ENCODE measurements at regions not wholly inside any gene's neighbourhood (a gene's known extent, or its start where the extent isn't known, plus 50 kb on each side); places are given as distances from the start of the nearest gene placed in this dataset.

DNA sequence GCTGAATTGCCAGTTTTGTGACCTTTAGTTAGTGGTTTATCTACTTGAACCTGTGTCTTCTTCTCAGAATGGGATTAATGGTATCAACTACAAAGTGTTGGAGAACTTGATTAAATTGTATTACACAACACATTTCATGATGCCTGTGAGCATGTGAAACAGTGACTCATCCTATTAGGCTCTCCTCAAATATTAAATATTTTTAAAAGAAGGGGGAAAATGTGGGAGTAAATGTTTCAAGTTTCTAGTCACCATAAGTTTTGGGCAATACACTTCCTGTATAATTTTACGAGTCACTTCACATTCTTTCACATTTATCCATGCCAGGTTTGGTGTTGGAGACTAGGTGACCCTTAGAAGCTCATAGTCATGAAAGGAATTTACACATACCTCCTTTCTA, 147.0 kb downstream of the HS3ST1 start:
- no peak overlapping the region for H3K4me3 ChIP-seq
- H3K27ac ChIP-seq: no peak overlapping the region

DNA sequence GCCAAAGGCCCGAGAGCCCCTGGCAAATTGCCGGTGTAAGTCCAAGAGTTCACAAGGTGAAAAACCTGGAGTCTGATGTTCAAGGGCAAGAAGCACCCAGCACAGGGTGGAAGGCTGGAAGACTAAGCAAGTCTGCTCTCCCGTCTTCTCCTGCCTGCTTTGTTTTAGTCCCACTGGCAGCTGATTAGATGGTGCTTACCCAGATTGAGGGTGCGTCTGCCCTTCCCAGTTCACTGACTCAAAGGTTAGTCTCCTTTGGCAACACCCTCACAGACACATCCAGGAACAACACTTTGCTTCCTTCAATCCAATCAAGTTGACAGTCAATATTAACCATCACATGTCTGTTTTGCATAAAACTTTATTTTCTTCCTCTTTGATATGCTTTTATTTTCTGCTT, 157.4 kb downstream of the HS3ST1 start:
- H3K27ac ChIP-seq: no peak overlapping the region
- no peak overlapping the region for H3K4me3 ChIP-seq

DNA sequence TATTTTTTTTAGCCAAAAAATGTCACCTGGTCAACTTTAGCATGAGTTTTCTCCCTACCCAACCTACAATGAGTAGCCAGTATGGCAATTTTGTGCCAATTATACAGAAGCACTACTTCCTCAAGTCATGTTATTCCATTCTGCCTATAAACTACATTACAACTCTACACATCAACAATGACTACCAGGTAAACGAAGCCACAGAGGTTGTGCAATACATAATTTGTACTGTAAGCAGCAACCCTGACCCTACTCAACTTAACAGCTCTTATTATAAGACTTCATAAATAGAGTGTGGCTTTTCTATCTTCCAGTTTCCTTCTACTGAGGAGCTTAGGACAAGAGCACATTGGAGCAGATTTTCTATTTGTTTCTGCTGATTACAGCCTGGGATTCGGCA, 160.5 kb downstream of the HS3ST1 start:
- H3K27ac ChIP-seq: no peak overlapping the region
- no peak overlapping the region for H3K4me3 ChIP-seq

GRCh38 chr4:11264841-11265240, 163.9 kb downstream of the HS3ST1 start:
- H3K27ac ChIP-seq: no peak overlapping the region
- H3K4me3 ChIP-seq: no peak overlapping the region

- Histone ChIP-seq H3K27ac (no peak overlapping the region), H3K4me3 (no peak overlapping the region)
Measured at GRCh38 chr4:11264346-11264745, 164.3 kb downstream of the HS3ST1 start.

DNA sequence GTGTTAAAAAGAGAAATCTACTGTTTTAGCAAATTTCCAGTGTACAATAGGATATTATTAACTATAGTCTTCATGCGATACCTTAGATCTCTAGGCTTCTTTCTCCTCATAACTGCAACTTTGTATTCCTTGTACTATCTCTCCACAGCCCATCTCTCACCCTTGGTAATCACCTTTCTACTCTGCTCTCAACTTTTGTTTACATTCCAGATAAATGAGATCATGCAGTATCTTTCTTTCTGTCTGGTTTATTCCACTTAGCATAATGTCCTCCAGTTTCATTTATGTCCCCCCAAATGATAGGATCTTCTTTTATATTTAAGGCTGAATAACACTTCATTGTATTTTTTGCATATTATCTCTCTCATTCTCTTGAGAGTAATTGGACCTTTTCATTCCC, 165.5 kb downstream of the HS3ST1 start:
- Histone ChIP-seq H3K4me3 (no peak overlapping the region), H3K27ac (no peak overlapping the region)

DNA sequence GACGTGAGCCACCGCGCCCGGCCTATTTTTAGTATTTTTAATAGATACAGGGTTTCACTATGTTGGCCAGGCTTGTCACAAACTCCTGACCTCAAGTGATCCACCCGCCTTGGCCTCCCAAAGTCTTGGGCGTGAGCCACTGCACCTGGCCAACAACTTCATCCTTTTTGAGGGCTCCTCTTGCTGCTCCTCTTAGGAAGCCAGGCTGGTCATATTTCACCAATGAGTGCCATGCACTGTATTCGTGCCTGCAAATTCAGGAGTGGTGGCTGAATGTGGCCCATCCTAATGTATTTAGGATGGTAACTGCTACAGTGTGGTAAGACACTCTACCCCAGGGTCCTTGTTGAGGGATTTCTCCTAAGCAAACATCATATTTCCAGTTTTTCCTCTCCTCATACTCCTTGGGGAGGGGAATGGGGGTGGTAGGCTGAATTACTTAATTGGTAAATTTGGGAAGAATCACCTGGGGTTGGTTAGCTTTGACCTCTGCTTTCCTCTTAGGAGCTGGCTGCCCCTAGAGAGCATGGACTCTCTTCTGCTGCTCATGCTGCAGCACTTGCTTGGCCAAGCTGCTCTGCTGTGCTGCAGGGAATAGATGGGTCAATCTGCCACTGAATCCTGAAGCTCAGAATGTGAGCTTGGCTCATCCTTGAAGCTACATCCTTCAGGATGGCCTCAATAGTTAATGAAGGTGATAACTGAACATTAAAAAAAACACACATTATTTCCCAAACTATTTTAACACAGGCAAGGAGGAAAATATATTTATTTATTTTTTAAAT, 167.4 kb downstream of the HS3ST1 start:
- Histone ChIP-seq H3K27ac (no peak overlapping the region), H3K4me3 (no peak overlapping the region)

GRCh38 chr4:11259837-11260236, 168.9 kb downstream of the HS3ST1 start:
- Histone ChIP-seq H3K4me3 (no peak overlapping the region), H3K27ac (no peak overlapping the region)

DNA sequence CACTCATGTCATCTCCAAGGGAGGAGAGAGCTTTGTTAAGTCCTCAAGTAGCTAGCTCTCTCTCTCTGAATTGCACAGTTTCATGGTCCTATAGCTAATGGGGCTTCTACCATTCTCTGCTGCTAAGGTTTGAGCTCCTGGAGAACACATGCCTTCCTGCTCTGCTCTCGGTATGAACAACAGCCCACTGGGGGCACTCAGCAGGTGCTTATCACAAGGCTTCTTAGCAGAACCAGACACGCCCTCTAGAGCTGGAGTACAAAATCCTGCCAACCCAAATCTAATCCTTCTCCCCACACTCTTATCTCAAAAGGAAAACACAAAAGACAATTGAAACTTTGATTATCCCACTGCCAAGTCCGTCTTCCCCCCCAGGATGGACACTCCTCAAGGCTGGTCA, 176.5 kb downstream of the HS3ST1 start:
- H3K4me3 ChIP-seq: no peak overlapping the region
- no peak overlapping the region for H3K27ac ChIP-seq

GRCh38 chr4:11250510-11250909, 178.2 kb downstream of the HS3ST1 start:
- no peak overlapping the region for H3K27ac ChIP-seq
- no peak overlapping the region for H3K4me3 ChIP-seq

DNA sequence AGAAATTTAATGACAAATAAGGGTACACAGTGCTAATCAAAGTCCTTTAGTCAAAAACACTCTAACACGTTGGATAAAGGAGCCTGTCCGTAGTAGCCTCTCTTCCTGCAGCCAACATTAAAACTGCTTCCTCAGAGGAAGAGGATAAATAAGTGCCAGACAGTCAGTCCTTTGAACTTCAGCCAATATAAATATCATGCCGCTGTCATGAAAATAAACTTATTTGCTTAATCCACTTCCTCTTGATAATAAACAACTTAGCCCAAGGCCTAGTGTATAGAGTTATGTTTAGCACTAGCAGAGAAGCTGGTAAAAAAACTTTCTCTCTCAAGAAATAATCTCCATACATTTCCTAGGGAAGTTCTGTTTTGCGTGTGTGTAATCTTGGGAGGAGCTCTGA, 196.7 kb downstream of the HS3ST1 start:
- Histone ChIP-seq H3K27ac (no peak overlapping the region), H3K4me3 (no peak overlapping the region)

- Histone ChIP-seq H3K27ac (no peak overlapping the region), H3K4me3 (no peak overlapping the region)
Measured at GRCh38 chr4:11230866-11231265, 197.8 kb downstream of the HS3ST1 start.

- H3K27ac ChIP-seq: no peak overlapping the region
- no peak overlapping the region for H3K4me3 ChIP-seq
Measured at GRCh38 chr4:11228530-11228929, 200.2 kb downstream of the HS3ST1 start.

GRCh38 chr4:11223311-11223710, 205.4 kb downstream of the HS3ST1 start:
- H3K4me3 ChIP-seq: no peak overlapping the region
- no peak overlapping the region for H3K27ac ChIP-seq

DNA sequence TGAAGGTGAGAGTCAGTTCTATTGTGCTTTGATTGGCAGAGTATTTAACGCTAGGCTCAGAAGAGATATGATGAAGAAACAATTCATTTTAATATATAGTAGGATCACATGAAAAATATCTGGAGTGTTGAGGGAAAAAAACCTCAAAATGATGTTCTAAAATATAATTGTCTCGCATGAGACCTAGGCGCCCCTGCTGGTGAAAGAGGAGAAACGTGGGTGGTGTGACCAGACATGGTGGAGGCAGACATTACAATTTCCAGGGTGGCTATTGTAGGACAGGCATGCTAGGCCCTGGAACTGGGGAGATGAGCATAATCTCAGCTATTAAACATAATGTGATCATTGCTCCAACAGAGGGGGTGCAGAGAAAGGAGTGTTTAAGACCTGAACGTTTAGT, 210.0 kb downstream of the HS3ST1 start:
- Histone ChIP-seq H3K27ac (no peak overlapping the region), H3K4me3 (no peak overlapping the region)

GRCh38 chr4:11216520-11216919, 212.2 kb downstream of the HS3ST1 start:
- H3K4me3 ChIP-seq: no peak overlapping the region
- H3K27ac ChIP-seq: no peak overlapping the region

DNA sequence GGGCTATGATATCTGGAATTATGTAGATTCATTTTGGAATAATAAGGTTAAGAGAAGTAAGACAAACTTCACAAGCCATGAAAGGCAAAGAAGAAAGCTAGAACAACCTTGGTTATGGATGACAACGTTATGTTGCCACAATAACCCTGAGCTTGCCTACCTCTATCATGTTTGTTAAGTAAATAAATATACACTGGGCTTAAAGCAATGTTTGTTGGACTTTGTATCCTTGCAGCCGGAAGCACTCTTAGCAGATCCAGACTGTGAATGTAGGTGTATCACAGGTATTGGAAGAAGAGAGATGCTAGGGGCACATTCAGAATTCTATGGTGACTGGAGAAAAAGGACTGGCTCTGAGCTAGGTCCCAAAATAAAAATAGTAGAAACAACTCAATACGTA, 214.4 kb downstream of the HS3ST1 start:
- Histone ChIP-seq H3K4me3 (no peak overlapping the region), H3K27ac (no peak overlapping the region)

- H3K4me3 ChIP-seq: no peak overlapping the region
- no peak overlapping the region for H3K27ac ChIP-seq
Measured at GRCh38 chr4:11209826-11210225, 218.9 kb downstream of the HS3ST1 start.

DNA sequence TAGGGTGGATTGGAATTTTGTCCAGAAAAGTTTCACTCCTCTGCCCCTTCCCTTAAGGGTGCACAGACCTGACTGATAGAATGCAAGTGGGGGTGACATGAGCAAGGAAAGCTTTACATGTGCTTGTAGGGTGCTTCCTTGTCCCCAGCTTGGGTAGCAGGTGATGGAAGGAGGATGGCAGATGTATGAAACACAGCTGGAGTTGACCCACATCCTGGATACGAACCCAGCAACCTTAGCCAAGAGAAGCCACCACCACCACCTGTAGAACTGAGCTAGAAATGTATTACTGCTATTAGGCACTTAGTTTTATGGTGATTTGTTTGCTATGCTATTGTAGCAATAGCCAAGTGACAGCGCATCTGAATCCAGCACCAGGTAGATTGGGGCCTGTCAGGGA, 227.4 kb downstream of the HS3ST1 start:
- no peak overlapping the region for H3K27ac ChIP-seq
- no peak overlapping the region for H3K4me3 ChIP-seq

GRCh38 chr4:11198516-11199305, 230.0 kb downstream of the HS3ST1 start:
- Histone ChIP-seq H3K4me3 (no peak overlapping the region), H3K27ac (no peak overlapping the region)

DNA sequence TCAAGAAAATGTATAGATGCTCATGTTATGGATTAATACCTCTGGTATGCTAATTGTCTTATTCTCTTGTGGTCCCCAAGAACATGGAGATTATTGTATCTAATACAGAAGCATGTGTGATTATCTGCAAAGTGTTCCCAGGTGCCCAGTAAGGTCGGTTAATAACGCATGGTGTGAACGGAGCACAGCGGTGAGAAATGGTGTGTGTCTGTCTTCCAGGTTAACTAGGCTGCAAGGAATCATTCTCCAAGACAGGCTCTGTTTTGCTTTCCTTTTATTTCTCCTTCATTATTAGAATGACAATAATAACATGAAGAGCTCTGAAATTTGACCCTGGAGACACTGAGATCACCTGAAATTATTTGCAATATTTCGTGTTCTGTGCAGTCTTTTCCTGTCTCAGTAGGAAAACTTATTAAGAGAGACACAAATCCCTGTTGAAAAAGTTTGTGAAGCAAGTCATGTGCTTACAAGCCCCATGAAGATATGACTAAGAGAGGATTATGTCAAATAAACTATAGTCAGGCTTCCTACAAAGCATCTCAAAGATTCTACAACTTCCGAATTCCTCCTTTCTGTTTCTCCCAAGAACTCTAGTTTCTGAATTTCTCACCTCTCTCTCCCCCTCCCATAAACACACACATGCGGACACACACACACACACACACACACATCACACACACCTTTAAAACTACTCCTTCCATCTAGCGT, 230.9 kb downstream of the HS3ST1 start:
- Histone ChIP-seq H3K4me3 (no peak overlapping the region), H3K27ac (no peak overlapping the region)

Data from skin epidermis (tissue), 12 donors.